HCEC 1CT (cell line): ENCODE measurements at regions not wholly inside any gene's neighbourhood (a gene's known extent, or its start where the extent isn't known, plus 50 kb on each side); places are given as distances from the start of the nearest gene placed in this dataset.

ENCODE experiments used
- DNase-seq: peaks from one replicate; pipeline ENCODE4 v3.0.0-alpha.2; 2017

DNA sequence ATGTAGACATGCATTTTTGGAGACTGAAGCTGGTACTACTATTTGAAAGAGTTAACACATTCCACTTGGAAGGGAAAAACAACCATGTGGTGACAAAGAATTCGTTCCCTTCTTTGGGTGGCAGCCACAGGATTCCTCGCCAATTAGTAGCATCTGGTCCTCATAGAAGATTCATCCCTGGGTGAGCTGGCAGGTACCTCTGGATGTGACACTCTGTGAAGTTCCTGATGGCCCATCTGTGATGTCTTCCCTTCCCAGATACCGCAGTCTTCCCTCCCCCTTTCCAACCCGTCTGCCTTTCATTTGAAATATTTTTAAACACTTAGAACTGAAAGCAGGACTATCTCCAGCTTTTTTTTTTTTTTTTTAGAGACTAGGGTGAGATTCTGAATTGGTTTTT, 569.5 kb downstream of the TYW1 start:
- no peak for DNase-seq

DNA sequence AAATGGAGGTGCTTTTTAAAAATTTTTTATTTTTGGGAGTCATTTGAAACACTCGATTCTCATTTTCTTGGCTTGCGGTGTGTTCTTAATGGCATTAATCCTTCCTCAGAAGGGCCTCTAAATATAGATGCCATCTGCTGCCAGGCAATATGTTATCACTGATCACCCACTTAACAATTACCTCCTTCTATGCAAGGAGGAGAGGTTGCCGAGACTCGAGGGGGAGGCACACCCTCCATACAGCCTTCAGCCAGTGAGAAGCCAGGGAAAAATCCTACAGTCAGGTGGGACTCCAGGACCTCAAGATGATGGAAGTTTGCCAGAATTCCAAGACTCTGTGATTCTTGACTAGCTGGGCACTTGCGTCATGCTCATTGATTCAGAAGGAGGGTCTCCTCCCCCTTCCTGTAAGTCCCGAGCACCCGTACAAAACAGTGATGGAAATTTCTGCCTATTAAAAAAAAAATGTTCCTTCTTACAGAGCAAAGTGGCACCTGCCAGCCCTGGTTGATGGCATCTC, 574.5 kb downstream of the TYW1 start:
- no peak for DNase-seq

DNA sequence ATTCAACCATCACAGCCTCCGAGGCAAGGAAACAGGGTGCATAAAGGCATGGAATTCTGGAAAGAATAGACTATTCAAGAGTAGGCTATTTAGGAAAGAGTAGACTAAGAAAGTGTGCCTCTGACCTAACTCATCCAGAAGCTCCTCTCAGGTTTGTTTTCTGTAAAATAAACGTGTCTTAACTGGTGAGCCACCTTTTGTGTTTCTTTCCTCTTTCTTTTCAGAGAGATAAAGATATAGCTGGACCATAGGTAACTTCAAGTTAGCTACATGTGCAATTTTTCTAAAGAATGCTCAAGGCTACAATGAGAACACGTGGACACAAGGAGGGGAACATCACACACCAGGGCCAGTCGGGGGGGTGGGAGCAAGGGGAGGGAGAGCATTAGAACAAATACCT, 577.0 kb downstream of the TYW1 start:
- DNase-seq: no peak

DNA sequence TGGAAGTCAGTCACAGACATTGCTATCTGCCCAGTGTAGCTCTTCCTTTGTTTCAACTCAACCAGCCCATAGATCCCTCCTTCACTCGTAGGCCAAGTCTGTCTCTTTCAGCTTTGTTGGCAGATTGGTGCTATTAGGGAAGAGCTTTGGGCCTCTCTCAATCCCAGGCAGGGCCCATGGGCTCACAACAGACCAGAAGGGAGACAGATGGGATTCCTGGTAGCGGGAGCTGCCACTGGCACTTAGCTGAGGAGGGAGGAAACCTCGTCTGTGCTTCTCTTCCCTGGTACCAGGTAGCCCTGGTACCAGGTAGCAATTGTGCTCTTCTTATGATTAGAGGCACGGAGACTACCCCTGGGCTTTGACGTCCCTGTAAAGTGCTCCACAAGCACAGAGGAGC, 592.0 kb downstream of the TYW1 start:
- no peak for DNase-seq

DNA sequence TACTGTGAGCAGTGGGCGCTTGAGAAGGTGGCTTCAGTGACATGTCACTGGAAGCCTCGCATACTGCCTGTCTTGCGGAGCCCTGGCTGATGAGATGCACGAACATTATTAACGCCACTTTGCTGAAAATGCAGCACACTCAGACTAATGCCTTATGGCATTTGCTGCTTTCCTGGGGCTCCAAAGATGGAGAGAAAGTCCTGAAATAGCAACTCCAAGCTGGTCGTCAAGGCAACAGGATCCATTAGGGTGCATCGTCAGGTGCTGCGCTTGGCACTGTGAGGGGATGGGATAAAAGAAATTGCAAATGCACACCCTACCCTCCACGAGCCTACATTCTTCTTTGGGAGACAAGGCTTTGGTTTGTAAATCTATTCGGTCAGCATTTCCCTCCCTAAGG, 592.5 kb downstream of the TYW1 start:
- DNase-seq: no peak

DNA sequence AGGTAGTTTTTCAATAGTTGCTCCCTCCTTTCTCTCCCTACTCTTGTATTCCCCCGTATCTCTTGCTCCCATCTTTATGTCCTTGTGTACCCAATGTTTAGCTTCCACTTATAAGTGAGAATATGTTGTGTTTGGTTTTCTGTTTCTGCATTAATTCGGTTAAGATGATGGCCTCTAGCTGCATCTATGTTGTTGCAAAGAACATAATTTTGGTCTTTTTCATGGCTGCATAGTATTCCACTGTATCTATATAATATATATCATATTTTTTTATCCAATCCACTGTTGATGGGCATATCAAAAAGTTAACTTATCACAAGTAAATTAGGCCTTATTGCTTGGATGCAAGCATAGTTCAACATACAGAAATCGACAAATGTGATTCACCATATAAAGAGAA, 594.0 kb downstream of the TYW1 start:
- no peak for DNase-seq

DNA sequence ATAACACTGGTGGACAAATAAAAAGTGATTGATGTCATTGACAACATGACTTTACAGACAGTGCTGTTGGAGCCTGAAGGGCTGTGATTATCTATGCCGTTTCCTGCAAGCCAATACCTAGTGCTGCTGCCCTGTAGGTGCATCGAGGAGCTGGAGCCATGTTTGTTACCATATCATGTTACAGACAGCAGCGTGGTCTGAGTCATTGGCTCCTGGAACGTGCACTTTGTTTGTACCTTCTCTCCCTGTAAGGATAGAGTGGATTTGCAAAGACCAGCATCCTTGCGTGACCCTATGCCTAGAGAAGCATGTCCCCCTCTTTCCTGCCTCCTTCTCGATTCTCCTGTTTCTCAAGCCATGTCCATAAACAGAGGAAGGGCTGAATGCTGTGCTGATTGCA, 597.2 kb downstream of the TYW1 start:
- DNase-seq: no peak

DNA sequence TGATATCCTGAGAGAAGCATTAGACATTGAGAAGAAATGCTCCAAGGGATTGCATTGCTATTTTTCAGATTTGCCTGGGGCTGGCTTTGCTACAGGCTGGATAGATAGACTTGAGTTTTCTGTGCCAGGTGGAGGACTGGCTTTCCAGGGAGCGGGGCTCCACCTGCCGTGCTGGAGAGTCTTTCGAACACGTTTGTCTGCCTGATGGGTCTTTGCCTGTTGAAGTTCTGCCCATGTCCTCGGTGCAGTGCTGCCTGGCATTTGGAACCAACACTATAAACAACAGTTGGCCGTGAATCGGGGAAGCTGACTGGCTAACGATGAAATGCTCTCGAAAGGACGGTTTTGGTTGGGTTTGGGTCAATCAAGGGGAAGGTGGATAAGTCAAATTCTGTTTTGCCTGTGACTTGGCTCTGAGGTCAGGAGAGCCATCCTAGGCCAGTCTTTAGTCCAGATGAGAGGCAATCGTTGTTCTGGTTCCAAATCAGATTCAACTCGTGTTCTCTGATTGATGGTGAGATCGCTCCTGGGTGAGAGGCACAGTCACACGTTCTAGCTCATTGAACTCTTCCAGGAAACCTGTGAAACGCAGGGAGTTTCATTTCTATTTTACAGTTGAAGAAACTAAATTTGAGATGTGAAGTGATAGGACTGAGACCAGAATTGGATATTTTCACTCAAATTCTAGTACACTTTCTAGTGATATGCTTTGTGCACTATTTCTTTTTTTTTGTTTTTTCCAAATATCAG, 599.0 kb downstream of the TYW1 start:
- no peak for DNase-seq

DNA sequence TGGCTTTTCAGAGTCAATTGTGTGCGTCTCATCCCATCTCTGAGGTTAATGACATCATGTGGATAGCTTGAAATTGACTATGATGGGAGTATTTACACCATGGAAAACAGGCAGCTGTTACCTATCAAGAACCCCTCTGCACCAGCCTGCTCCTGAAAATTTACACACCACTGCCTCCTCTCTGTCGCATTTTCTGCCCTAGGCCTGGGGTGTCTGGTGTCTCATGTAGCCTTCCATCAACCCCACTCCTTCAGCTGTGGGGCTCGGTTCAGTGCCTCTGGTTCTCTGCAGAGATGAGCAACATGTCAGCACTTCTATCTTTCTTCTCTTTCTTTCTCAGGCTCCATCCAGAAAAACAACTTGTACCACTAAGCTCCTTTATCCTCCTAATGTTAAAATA, 600.5 kb downstream of the TYW1 start:
- no peak for DNase-seq

DNA sequence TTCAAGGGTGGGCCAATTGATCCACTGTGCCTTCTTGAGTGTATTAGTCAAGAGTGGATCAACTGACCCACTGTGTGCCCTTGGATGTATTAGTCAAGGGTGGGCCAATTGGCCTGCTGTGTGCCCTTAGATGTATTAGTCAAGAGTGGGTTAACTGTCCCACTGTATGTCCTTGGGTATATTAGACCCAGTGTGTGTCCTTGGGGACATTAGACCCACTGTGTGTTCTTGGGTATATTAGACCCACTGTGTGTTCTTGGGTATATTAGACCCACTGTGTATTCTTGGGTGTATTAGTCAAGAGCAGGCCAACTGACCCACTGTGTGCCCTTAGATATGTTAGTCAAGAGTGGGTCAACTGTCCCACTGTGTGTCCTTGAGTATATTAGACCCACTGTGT, 601.8 kb downstream of the TYW1 start:
- DNase-seq: no peak

DNA sequence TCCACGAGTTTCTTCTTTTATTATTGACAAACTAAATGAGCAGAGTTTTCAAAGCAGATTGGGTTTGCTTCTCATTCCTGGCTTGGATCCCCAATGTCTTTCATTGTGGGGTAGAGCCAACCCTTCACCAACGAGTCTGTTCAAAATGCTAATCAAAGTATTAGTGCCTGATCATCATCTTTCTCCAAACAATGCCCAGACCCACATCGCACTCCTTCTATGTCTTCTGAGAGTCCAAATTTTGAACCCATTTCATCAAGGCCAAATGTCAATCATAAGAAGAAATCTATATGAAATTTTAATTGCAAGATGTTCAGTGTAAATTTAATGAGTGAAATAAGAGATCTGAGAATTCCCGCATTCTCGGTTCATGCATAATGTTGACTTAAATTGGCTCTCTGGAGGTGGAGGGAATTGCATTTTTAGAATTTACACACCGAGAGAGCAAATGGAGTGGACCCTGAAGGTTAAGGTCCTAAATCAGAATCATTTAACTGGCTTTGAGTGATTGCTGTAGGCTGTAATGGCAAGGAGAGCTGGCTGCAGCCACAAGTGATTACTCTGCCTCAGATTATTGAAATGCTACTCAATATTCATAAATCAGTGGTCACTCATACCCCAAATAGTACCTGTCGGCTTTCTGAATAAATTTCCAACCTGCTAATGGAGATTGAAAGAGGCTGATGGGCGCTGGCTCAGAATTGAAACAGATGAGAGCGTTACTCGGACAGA, 602.9 kb downstream of the TYW1 start:
- DNase-seq: no peak

DNA sequence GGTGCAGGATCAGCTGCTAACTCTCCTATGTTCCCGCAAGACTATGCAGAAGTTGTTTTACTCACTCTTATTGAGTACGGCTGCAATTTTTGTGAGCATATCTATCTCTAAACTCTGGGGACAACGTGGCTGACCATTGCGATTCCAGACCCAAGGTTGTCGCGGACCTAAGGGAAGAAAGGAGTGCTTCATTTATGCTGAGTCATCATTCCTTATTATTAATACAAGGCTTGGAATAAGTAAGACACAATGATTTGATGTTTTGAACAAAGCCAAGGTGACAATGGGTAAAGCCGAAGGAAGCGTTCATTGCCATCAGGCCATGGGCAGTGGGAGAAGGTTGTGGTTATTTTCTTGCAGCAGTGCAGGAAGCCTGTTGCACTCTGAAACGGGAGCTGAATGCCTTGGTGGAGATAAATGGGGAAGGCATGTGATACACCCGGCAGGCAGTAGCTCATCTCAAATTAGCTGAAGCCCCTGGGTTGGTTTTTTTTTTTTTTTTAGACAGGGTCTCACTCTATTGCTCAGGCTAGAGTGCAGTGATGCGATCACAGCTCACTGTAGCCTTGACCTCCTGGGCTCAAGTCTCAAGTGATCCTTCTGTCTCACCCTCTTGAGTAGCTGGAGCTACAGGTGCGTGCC, 605.7 kb downstream of the TYW1 start:
- no peak for DNase-seq

DNA sequence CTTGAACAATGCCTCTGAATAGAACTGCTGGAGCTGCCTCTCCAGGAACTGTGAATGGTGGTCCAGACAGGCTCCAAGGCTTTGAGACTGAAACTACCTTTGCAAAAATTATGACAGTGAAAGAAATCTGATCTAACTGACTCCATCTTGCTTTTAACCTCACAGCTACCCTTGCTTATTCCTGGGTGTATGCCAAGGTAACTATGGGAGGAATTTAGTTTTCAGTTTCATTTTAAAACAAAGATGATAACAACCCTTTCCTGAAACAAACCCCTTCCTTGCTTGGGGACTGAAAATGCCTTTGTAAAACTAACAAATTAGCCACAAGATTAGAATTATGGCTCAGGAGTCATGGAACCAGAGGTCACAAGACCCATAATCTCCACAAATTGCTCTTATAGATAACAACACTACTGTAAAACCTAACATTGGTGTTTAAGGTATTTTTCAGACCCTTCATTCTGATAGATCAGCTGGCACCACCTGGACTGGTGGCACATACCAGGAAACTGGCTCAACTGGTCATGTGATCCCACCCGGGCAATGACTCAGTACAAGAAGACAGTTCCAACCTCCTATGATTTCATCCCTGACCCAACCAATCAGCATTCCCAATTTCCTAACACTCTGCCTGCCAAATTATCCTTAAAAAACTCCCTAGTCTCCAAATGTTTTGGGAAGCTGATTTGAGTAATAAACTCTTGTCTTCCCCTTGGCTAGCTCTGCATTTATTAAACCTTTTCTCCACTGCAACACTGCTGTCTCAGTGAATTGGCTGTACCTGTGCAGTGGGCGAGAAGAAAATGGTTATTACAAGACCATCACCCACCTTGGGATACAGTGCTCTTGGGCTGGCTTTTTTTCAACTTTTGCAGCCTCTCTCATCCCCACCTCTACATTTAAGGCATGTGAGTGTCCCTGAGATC, 608.1 kb downstream of the TYW1 start:
- DNase-seq: no peak

DNA sequence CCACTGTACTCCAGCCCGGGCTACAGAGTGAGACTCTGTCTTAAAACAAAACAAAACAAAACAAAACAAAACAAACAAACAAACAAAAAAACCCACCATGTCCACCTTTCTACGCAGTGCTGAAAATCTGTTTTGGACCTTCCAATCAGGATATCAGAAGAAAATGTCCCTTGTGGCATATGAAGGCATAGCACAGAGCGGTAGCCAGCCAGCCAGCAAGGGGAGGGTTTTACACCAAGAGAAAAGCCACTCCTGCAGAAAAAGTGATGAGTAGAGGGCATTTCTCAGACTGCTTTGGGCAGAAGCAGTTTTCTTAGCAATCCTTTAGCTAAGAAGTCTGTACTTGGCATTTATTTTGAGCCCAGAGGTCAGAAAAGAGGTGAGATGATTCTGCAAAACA, 612.2 kb downstream of the TYW1 start:
- no peak for DNase-seq

DNA sequence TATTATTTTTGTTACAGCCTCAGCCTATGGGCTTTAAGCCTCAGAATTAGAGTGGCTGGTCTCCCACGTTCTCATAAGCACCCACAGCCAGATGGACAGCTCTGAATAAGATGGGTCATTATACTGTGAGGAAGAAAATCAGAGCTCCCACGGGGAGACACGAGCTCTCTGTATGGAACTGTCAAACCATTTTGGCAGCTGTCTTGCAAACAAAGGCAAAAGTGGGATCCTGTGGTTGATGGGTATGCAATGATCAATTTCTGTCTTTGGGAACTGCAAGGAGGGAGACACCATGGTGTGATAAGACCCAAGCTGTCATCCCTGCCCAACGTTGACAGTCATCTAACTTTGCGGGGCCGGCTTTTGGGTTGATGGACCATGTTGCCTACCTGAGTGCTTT, 614.3 kb downstream of the TYW1 start:
- DNase-seq: no peak

DNA sequence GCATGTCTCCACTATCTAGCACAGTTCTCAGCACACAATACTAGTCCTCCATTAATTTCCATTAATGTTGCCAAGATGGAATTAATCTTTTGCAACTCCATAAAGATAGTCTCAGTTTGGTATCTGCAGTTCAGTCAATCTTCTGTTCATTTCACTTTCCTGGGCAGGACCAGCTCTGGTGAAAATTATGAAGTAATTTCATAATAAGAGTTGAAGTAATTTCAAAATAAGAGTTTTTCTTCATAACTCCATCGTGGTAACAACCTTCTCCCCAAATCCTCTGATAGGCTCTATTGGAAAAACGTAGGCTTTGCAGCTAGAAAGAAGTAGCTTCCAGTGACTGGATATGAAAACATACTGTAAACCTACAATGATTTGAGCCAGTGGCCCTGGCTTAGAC, 618.2 kb downstream of the TYW1 start:
- DNase-seq: no peak

DNA sequence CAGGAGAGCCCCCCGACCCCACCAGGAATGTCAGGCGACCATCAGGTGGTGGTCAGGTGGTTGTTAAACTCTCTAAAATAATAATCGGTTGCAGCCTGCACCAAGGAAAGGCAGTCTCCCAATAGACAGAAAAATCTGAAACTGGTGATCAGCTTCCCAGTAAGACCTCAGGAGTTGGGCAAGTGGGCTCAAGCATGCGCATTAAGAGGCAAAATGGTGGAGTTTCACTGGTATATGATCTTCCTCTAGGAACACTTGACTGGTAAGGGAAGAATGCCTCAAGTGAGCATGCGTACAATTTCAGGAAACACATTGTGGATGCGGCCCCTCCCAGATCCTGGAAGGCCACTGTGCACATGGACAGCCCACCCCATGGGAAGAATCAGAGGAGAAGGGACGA, 619.9 kb downstream of the TYW1 start:
- no peak for DNase-seq

DNA sequence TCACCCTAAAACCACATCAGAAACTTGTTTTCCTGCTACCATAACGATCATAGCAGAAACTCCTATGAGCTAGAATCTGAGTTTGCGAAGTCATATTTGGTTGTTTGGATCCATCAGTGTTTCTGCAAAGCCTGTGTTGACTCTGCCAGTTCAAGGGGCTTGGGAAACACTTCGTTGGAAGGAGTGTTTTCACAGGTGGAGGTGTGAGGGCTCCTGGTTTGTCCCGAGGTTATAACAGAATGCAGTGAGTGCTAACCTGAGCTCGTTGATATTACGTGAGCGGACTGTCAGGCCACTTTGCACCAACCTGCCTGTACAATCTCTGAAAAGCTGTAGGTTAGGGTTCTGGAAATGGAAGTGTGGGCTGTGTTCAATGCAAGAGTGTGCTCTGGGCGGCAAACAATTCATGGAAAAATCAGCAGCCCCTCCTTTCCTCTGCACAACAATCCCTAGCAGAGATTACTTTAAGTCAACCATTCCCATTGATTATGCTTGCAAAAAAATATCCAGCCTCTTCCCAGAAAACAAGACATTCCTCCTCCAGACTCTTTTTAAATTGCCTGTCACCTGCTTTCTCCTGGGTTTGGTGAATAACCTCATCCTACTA, 622.0 kb downstream of the TYW1 start:
- DNase-seq: no peak

DNA sequence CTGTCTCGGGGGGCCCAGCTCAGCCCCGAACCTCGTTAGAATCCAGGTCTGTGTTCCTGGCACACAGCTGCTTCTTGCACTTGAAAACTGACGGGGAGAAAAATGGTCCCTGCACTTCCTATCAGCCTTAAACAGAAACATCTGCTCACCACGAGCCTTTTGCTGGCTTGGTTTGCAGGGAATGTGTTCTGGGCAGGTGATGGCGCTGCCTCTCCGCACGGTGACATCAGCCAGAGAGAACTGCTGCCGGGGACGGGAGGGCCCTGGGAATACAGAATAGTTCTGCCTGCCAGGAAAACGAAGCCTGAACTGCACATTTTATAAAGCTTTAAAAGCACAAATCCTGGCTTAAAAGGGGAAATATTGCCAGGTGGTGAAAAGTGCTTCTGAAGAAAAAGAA, 622.5 kb downstream of the TYW1 start:
- no peak for DNase-seq

DNA sequence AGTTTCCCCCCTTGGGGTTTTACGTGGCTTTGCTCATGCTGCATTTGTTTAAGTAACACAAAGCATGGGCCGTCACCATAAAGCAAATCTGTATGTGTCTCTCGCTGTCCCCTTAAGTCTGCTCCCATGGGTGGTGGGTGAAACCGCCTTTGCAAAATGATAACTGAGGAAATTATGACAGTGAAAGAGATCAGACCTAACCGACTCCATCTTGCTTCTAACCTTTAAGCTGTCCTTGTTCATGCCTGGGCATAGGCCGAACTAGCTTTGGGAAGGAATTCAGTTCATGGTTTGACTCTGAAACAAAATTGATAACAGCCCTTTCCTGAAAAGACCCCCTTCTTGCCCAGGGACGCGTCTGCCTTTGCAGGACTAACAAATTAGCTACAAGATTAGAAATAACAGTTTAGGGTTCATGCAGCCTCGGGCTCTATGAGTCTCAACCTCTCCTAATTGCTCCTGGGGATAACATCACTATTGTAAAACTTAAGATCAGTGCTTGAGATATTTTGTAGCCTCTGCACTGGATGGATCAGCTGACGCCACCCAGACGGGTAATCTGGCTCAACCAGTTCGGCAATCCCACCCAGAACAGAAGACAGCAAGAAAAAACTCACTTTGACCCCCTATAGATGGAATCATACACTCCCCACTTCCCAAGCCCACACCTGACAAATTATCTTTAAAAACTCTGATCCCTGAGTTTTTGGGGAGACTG, 623.7 kb downstream of the TYW1 start:
- no peak for DNase-seq

DNA sequence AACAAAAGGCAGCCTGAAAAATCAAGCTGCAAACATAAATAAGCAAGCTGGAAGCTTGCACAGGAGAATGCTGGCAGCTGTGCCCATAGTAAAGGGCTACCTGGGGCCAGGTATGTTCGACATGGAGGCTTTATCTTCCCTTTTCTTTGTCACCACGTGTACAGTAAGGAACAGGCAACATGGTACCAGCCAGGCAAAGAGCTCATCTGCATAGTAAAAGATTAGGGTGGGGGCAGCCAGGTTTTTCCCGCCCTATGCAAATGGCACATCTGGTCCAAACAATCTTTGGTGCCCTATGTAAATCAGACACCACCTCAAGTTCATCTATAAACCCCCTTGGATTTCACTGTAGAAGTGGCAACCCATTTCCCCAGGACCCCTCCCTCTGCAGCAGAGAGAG, 625.1 kb downstream of the TYW1 start:
- DNase-seq: no peak

DNA sequence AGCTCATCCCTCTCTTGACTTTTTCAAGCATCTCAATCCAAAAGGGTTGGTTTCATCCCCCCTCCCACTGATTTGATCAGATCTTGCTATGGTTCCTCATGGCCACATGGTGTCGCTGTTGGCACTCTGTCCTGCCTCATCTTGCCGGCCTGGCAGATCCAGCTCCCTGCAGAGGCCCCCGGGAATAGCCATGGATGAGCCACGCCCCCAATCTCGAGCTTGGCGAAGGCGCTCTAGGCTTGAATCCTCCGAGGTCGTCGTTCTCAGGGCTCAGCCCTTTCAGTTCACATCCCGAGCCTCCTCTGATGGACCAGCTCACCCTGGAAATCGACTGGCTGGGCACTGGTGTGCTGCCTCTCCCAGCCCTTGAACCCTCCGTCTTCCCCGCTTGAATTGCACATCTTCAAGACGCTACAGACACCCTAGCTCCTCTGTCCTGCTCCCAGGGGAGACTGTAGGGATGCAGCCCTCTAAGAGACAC, 628.7 kb downstream of the TYW1 start:
- no peak for DNase-seq
